MM.1S (cell line): ENCODE measurements at regions not wholly inside any gene's neighbourhood (a gene's known extent, or its start where the extent isn't known, plus 50 kb on each side); places are given as distances from the start of the nearest gene placed in this dataset.

Experiments used
- DNase-seq: peaks from one replicate; pipeline ENCODE4 v3.0.0-alpha.2; 2015
- H2AFZ ChIP-seq: fragments of 300-600 bp; sonication (generic); 2 replicates; pipeline ENCODE4 v1.6.0; 2016; ENCODE audit warnings: antibody characterized with exemption, low read length
- H3F3A ChIP-seq: fragments of 300-600 bp; sonication (generic); 2 replicates; pipeline ENCODE4 v1.6.1; 2016; ENCODE audit warnings: mild to moderate bottlenecking, antibody characterized with exemption, low read length, moderate library complexity, mixed read lengths; ENCODE audit not compliant: insufficient read depth
- H3K27ac ChIP-seq: fragments of 300-600 bp; sonication (generic); 2 replicates; pipeline ENCODE4 v1.5.1; 2016; ENCODE audit warnings: mild to moderate bottlenecking, low read length
- H3K27me3 ChIP-seq: fragments of 300-600 bp; sonication (generic); replicated peaks from 2 replicates; pipeline ENCODE4 v1.6.0; 2016; ENCODE audit warnings: low read length; ENCODE audit not compliant: insufficient read depth
- H3K36me3 ChIP-seq: fragments of 300-600 bp; sonication (generic); replicated peaks from 2 replicates; pipeline ENCODE4 v1.6.1; 2016; ENCODE audit warnings: mild to moderate bottlenecking, low read length, mixed read lengths; ENCODE audit not compliant: insufficient read depth
- H3K4me1 ChIP-seq: fragments of 300-600 bp; sonication (generic); 2 replicates; pipeline ENCODE4 v1.6.1; 2016; ENCODE audit warnings: low read length, mixed read lengths
- H3K4me2 ChIP-seq: fragments of 300-600 bp; sonication (generic); 2 replicates; pipeline ENCODE4 v1.6.0; 2016; ENCODE audit warnings: low read depth, low read length
- H3K4me3 ChIP-seq: fragments of 300-600 bp; sonication (generic); 2 replicates; pipeline ENCODE4 v1.5.1; 2016; ENCODE audit warnings: low read length, mixed read lengths
- H3K79me2 ChIP-seq: fragments of 300-600 bp; sonication (generic); 2 replicates; pipeline ENCODE4 v1.6.1; 2016; ENCODE audit warnings: mixed run types, low read length, mixed read lengths
- H3K9ac ChIP-seq: fragments of 300-600 bp; sonication (generic); 2 replicates; pipeline ENCODE4 v1.6.1; 2016; ENCODE audit warnings: low read length, mixed read lengths
- H3K9me2 ChIP-seq: fragments of 300-600 bp; sonication (generic); replicated peaks from 2 replicates; pipeline ENCODE4 v1.6.1; 2016; ENCODE audit warnings: mild to moderate bottlenecking, low read length, mixed read lengths; ENCODE audit not compliant: insufficient read depth
- H3K9me3 ChIP-seq: fragments of 300-600 bp; sonication (generic); replicated peaks from 2 replicates; pipeline ENCODE4 v1.6.1; 2016; ENCODE audit warnings: mild to moderate bottlenecking, low read length, mixed read lengths; ENCODE audit not compliant: insufficient read depth
- H4K20me1 ChIP-seq: fragments of 300-600 bp; sonication (generic); 2 replicates; pipeline ENCODE4 v1.6.1; 2016; ENCODE audit warnings: mild to moderate bottlenecking, low read length, moderate library complexity, mixed read lengths; ENCODE audit not compliant: insufficient read depth
- CTCF ChIP-seq: fragments of 300-600 bp; sonication (generic); IDR thresholded peaks from 2 replicates; pipeline ENCODE4 v1.5.1; 2016; ENCODE audit warnings: antibody characterized with exemption, low read length, mixed read lengths
- EZH2 ChIP-seq: fragments of 300-600 bp; sonication (generic); optimal IDR thresholded peaks from 2 replicates; pipeline ENCODE3; 2017; ENCODE audit warnings: low read depth, mild to moderate bottlenecking, antibody characterized with exemption, low read length, mixed read lengths
- EZH2phosphoT487 ChIP-seq: fragments of 300-600 bp; sonication (generic); IDR thresholded peaks from 2 replicates; pipeline ENCODE4 v1.6.1; 2018; ENCODE audit warnings: antibody characterized with exemption, low read length

DNA sequence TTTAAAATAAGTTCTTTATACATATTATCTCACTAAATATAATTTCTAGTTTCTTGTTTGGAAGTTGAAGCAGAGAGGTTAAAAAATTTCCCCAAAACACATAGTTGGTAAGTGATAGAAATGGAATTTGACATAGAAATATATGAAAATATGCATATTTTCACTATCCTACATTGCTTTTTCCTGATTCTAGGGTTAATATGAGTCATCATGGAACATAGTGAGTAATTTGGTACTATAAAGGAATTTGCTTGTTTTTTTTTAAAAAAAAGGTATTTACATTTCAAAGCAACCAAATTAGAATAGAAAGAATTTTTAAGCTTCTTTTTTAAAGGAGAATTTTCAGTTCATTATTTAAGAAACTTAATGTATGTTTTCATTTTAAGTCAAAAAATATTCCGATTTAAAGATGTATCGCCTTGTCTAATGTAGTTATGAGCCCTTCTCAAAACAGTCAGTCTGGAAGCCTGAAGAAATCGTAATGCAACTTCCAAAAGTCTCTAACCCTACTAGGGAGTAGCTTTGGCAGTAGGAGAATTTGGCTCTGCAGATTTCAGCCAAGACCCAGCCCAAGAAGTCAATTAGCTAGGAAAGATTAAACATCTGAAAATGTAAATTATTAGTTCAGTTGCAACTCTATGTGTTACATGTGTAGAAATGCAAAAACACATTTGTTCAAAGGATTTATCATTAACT is 147.3 kb downstream of the RDH14 start:
- no peak overlapping the region for H3K4me2 ChIP-seq
- H2AFZ ChIP-seq, result no peak overlapping the region
- H3K9ac ChIP-seq, result no peak overlapping the region
- no peak overlapping the region for H3K27ac ChIP-seq
- DNase-seq, result no peak
- TF ChIP-seq EZH2, result no peak
- no peak for TF ChIP-seq EZH2phosphoT487
- no peak for TF ChIP-seq CTCF
- no peak overlapping the region for H3K4me3 ChIP-seq
- no peaks in the 10 kb centered on the region for H3K36me3 ChIP-seq
- H3K79me2 ChIP-seq, result no peaks in the 10 kb centered on the region
- no peaks in the 10 kb centered on the region for H3F3A ChIP-seq
- no peaks in the 10 kb centered on the region for H3K27me3 ChIP-seq
- H3K9me2 ChIP-seq, result no peaks in the 10 kb centered on the region
- H3K4me1 ChIP-seq, result no peaks in the 10 kb centered on the region
- no peaks in the 10 kb centered on the region for H3K9me3 ChIP-seq
- H4K20me1 ChIP-seq, result no peaks in the 10 kb centered on the region

- H3K27ac ChIP-seq, result no peak overlapping the region
- no peak for DNase-seq
- H3K4me2 ChIP-seq, result no peak overlapping the region
- no peaks in the 10 kb centered on the region for H3K9me3 ChIP-seq
- H3K9me2 ChIP-seq, result no peaks in the 10 kb centered on the region
- TF ChIP-seq EZH2phosphoT487 (no peak), CTCF (no peak), EZH2 (no peak)
- no peak overlapping the region for H2AFZ ChIP-seq
- no peaks in the 10 kb centered on the region for H3K36me3 ChIP-seq
- H3K79me2 ChIP-seq, result no peaks in the 10 kb centered on the region
- H3F3A ChIP-seq, result no peaks in the 10 kb centered on the region
- no peaks in the 10 kb centered on the region for H3K27me3 ChIP-seq
- H3K4me3 ChIP-seq, result no peak overlapping the region
- no peaks in the 10 kb centered on the region for H4K20me1 ChIP-seq
- H3K9ac ChIP-seq, result no peak overlapping the region
- no peaks in the 10 kb centered on the region for H3K4me1 ChIP-seq
Observed at GRCh38 chr2:18411626-18412025, 148.8 kb downstream of the RDH14 start.

- no peak for DNase-seq
- no peak for TF ChIP-seq EZH2phosphoT487
- Histone ChIP-seq H3K9me2 (no peaks in the 10 kb centered on the region), H2AFZ (no peak overlapping the region), H3K4me2 (no peak overlapping the region), H3K4me3 (no peak overlapping the region), H3K9me3 (no peaks in the 10 kb centered on the region), H3K79me2 (no peaks in the 10 kb centered on the region), H4K20me1 (no peaks in the 10 kb centered on the region), H3K27me3 (no peaks in the 10 kb centered on the region), H3K36me3 (no peaks in the 10 kb centered on the region), H3K9ac (no peak overlapping the region), H3K27ac (no peak overlapping the region), H3K4me1 (no peaks in the 10 kb centered on the region), H3F3A (no peaks in the 10 kb centered on the region)
Observed at GRCh38 chr2:18410543-18410942, 149.9 kb downstream of the RDH14 start.

GRCh38 chr2:18408638-18409037 is 151.8 kb downstream of the RDH14 start:
- H3K79me2 ChIP-seq, result no peaks in the 10 kb centered on the region
- no peaks in the 10 kb centered on the region for H3F3A ChIP-seq
- H3K9ac ChIP-seq, result no peak overlapping the region
- no peak overlapping the region for H3K4me3 ChIP-seq
- no peak overlapping the region for H3K27ac ChIP-seq
- no peaks in the 10 kb centered on the region for H3K9me3 ChIP-seq
- no peaks in the 10 kb centered on the region for H3K36me3 ChIP-seq
- H2AFZ ChIP-seq, result peak overlapping the region; percentile 67
- peak overlapping the region; percentile 64 for H3K4me2 ChIP-seq
- no peaks in the 10 kb centered on the region for H3K4me1 ChIP-seq
- no peak for DNase-seq
- H3K27me3 ChIP-seq, result no peaks in the 10 kb centered on the region
- no peak for TF ChIP-seq CTCF
- no peak for TF ChIP-seq EZH2phosphoT487
- TF ChIP-seq EZH2, result no peak
- no peaks in the 10 kb centered on the region for H4K20me1 ChIP-seq
- no peaks in the 10 kb centered on the region for H3K9me2 ChIP-seq
